IMR-90 (cell line): ENCODE measurements at regions not wholly inside any gene's neighbourhood (a gene's known extent, or its start where the extent isn't known, plus 50 kb on each side); places are given as distances from the start of the nearest gene placed in this dataset.

ENCODE experiments used
- ATAC-seq: fragments of 200-7000 bp; cut with Tn5 transposase; 2 replicates; pipeline ENCODE4 v1.9.1; 2020; ENCODE audit warnings: low read depth, mild to moderate bottlenecking, moderate library complexity
- BruUV-seq: library from RNA; stranded (reverse); fragments of 400-500 nt; replicated peaks from 2 replicates; lab custom pipeline; 2021; lab: Mats Ljungman, UMichigan
- CTCF ChIA-PET: fragments of 300-600 bp; formaldehyde crosslinking; extraction: SDS; loops from one replicate; lab custom pipeline; 2021; ENCODE audit warnings: antibody characterized with exemption; lab: Yijun Ruan, JAX
- POLR2A ChIA-PET: fragments of 300-600 bp; sonication (Branson Sonifier 250); formaldehyde crosslinking; loops from one replicate; lab custom pipeline; 2022; ENCODE audit warnings: antibody characterized with exemption; ENCODE audit not compliant: unreplicated experiment; lab: Charles Lee
- DNase-seq: peaks from one replicate; pipeline ENCODE4 v3.0.0; 2013
- H2AFZ ChIP-seq: replicated peaks from 2 replicates; pipeline ENCODE3; 2013; ENCODE audit warnings: low read length, mild to moderate bottlenecking; ENCODE audit not compliant: poor library complexity
- H2AK5ac ChIP-seq: 2 replicates; pipeline ENCODE4 v1.6.1; 2013; ENCODE audit warnings: low read depth, low read length, inconsistent platforms
- H2AK9ac ChIP-seq: replicated peaks from 2 replicates; pipeline ENCODE3; 2013; ENCODE audit warnings: mild to moderate bottlenecking, low read depth, low read length, moderate library complexity; ENCODE audit not compliant: poor library complexity
- H2BK120ac ChIP-seq: 2 replicates; pipeline ENCODE4 v1.6.1; 2013; ENCODE audit warnings: low read depth, low read length, inconsistent platforms
- H2BK15ac ChIP-seq: 3 replicates; pipeline ENCODE4 v1.6.1; 2013; ENCODE audit warnings: low read depth, low read length, inconsistent platforms
- H2BK20ac ChIP-seq: 2 replicates; pipeline ENCODE4 v1.6.1; 2013; ENCODE audit warnings: low read depth, mild to moderate bottlenecking, inconsistent platforms, low read length, moderate library complexity
- H2BK5ac ChIP-seq: 2 replicates; pipeline ENCODE4 v1.6.1; 2013; ENCODE audit warnings: mild to moderate bottlenecking, low read depth, low read length, inconsistent platforms; ENCODE audit not compliant: poor library complexity, severe bottlenecking
- H3K14ac ChIP-seq: replicated peaks from 2 replicates; pipeline ENCODE4 v1.6.1; 2013; ENCODE audit warnings: low read depth, low read length, inconsistent platforms
- H3K18ac ChIP-seq: 2 replicates; pipeline ENCODE4 v1.6.1; 2013; ENCODE audit warnings: low read depth, low read length, control low read depth
- H3K23ac ChIP-seq: 2 replicates; pipeline ENCODE4 v1.6.1; 2013; ENCODE audit warnings: low read depth, low read length, inconsistent platforms
- H3K27ac ChIP-seq: 2 replicates; pipeline ENCODE4 v1.5.1; 2013; ENCODE audit warnings: mild to moderate bottlenecking, control low read depth, low read length; ENCODE audit not compliant: insufficient read depth
- H3K27me3 ChIP-seq: 2 replicates; pipeline ENCODE4 v1.6.1; 2013; ENCODE audit warnings: low read length; ENCODE audit not compliant: control insufficient read depth, insufficient read depth
- H3K36me3 ChIP-seq: 2 replicates; pipeline ENCODE4 v1.6.1; 2013; ENCODE audit warnings: low read length, mixed read lengths; ENCODE audit not compliant: control insufficient read depth, insufficient read depth
- H3K4ac ChIP-seq: 2 replicates; pipeline ENCODE4 v1.6.1; 2013; ENCODE audit warnings: low read depth, low read length, inconsistent platforms
- H3K4me1 ChIP-seq: 2 replicates; pipeline ENCODE4 v1.6.1; 2013; ENCODE audit warnings: low read length, mixed read lengths; ENCODE audit not compliant: control insufficient read depth, insufficient read depth
- H3K4me2 ChIP-seq: 2 replicates; pipeline ENCODE4 v1.6.1; 2013; ENCODE audit warnings: low read depth, mild to moderate bottlenecking, control low read depth, low read length, moderate library complexity
- H3K4me3 ChIP-seq: 2 replicates; pipeline ENCODE4 v1.5.1; 2013; ENCODE audit warnings: low read depth, mild to moderate bottlenecking, control low read depth, low read length, moderate library complexity; ENCODE audit not compliant: insufficient read depth
- H3K56ac ChIP-seq: 2 replicates; pipeline ENCODE4 v1.6.1; 2013; ENCODE audit warnings: low read length, inconsistent platforms; ENCODE audit not compliant: insufficient read depth; ENCODE audit errors: extremely low read depth
- H3K79me1 ChIP-seq, 2 experiments: 2 replicates each; pipeline ENCODE4 v1.6.1; 2013; ENCODE audit warnings: low read length in 2 of 2, inconsistent platforms in 1 of 2, low read depth in 1 of 2
- H3K9ac ChIP-seq: 2 replicates; pipeline ENCODE4 v1.6.1; 2013; ENCODE audit warnings: low read depth, low read length, control low read depth
- H3K9me1 ChIP-seq: 2 replicates; pipeline ENCODE4 v1.6.1; 2013; ENCODE audit warnings: low read length, inconsistent platforms; ENCODE audit not compliant: insufficient read depth
- H3K9me3 ChIP-seq: 2 replicates; pipeline ENCODE4 v1.6.1; 2013; ENCODE audit warnings: low read length; ENCODE audit not compliant: control insufficient read depth, insufficient read depth
- H4K20me1 ChIP-seq: 2 replicates; pipeline ENCODE4 v1.6.1; 2013; ENCODE audit warnings: low read length, inconsistent platforms; ENCODE audit not compliant: insufficient read depth
- H4K5ac ChIP-seq: 2 replicates; pipeline ENCODE4 v1.6.1; 2013; ENCODE audit warnings: mild to moderate bottlenecking, low read depth, low read length, control low read depth
- H4K8ac ChIP-seq, 2 experiments: 2 replicates each; pipeline ENCODE4 v1.6.1; 2013; ENCODE audit warnings: low read depth in 2 of 2, low read length in 2 of 2, control low read depth in 1 of 2, inconsistent platforms in 1 of 2
- H4K91ac ChIP-seq: 2 replicates; pipeline ENCODE4 v1.6.1; 2013; ENCODE audit warnings: low read depth, low read length, inconsistent platforms; ENCODE audit not compliant: insufficient read depth
- BHLHE40 ChIP-seq: fragments of 150-350 bp; IDR thresholded peaks from 2 replicates; pipeline ENCODE4 v1.6.1; 2016; ENCODE audit warnings: mild to moderate bottlenecking, low read depth, low read length
- CEBPB ChIP-seq: IDR thresholded peaks from 2 replicates; pipeline ENCODE4 v1.6.1; 2012; ENCODE audit warnings: low read depth, low read length, improper control_type of control experiment
- CHD1 ChIP-seq: IDR thresholded peaks from 2 replicates; pipeline ENCODE4 v1.6.1; 2012; ENCODE audit warnings: low read depth, low read length, improper control_type of control experiment
- FOS ChIP-seq: fragments of 150-350 bp; IDR thresholded peaks from 2 replicates; pipeline ENCODE4 v1.6.1; 2016; ENCODE audit warnings: low read depth, low read length
- MAFK ChIP-seq: IDR thresholded peaks from 2 replicates; pipeline ENCODE4 v1.6.1; 2012; ENCODE audit warnings: low read depth, low read length, improper control_type of control experiment
- MAZ ChIP-seq: IDR thresholded peaks from 2 replicates; pipeline ENCODE4 v1.6.1; 2012; ENCODE audit warnings: low read depth, mild to moderate bottlenecking, low read length, improper control_type of control experiment, moderate library complexity, borderline replicate concordance
- MXI1 ChIP-seq: IDR thresholded peaks from 2 replicates; pipeline ENCODE4 v1.6.1; 2012; ENCODE audit warnings: low read depth, mild to moderate bottlenecking, low read length, moderate library complexity, borderline replicate concordance
- NFE2L2 ChIP-seq: fragments of 150-350 bp; IDR thresholded peaks from 2 replicates; pipeline ENCODE4 v1.6.1; 2016; ENCODE audit warnings: low read depth, mild to moderate bottlenecking, low read length
- POLR2A ChIP-seq: IDR thresholded peaks from 2 replicates; pipeline ENCODE4 v1.6.1; 2012; ENCODE audit warnings: mild to moderate bottlenecking, low read depth, low read length
- RAD21 ChIP-seq: IDR thresholded peaks from 2 replicates; pipeline ENCODE4 v1.6.1; 2012; ENCODE audit warnings: low read length, improper control_type of control experiment
- RCOR1 ChIP-seq: IDR thresholded peaks from 2 replicates; pipeline ENCODE4 v1.6.1; 2012; ENCODE audit warnings: mild to moderate bottlenecking, low read length, improper control_type of control experiment; ENCODE audit not compliant: insufficient replicate concordance
- RFX5 ChIP-seq: IDR thresholded peaks from 2 replicates; pipeline ENCODE4 v1.8.0; 2012; ENCODE audit warnings: low read depth, mild to moderate bottlenecking, low read length, moderate library complexity
- SMC3 ChIP-seq: fragments of 150-350 bp; IDR thresholded peaks from 2 replicates; pipeline ENCODE4 v1.6.1; 2016; ENCODE audit warnings: low read depth, mild to moderate bottlenecking, antibody characterized with exemption, low read length, moderate library complexity
- WGBS, 2 experiments: methylation state at CpG; one replicate each; pipeline versions ENCODE4 v1.1.5 to v1.1.7; 2013; ENCODE audit warnings: missing lambda C conversion rate in 2 of 2; ENCODE audit not compliant: insufficient read length in 1 of 2; ENCODE audit errors: extremely low coverage in 2 of 2; 5-methylcytosine and 5-hydroxymethylcytosine counted together
- dilution Hi-C: fragments of 300-500 bp; cut with HindIII; formaldehyde crosslinking; loops from one replicate; pipeline ENCODE4 v1.14.3; 2018; ENCODE audit warnings: low sequenced_read_pairs; ENCODE audit not compliant: unreplicated experiment
- in situ Hi-C: fragments of 300-500 bp; cut with MboI; formaldehyde crosslinking; loops from 3 replicates; pipeline ENCODE4 v1.14.3; 2019; ENCODE audit warnings: low sequenced_read_pairs, inconsistent platforms, mixed read lengths
- intact Hi-C: fragments of 100-400 bp; cut with micrococcal nuclease; formaldehyde crosslinking; loops from 2 replicates; pipeline ENCODE4 v1.10.0; 2022
- TF ChIP-seq, protein P1 (sequence below): fragments of 150-350 bp; IDR thresholded peaks from 2 replicates; pipeline ENCODE4 v1.6.1; 2016; ENCODE audit warnings: low read depth, mild to moderate bottlenecking, low read length, moderate library complexity, borderline replicate concordance
- TF ChIP-seq, protein P2 (sequence below): fragments of 150-350 bp; IDR thresholded peaks from 2 replicates; pipeline ENCODE4 v1.6.1; 2017; ENCODE audit warnings: mild to moderate bottlenecking, antibody characterized with exemption, low read length, low read depth
- TF ChIP-seq, protein P3 (sequence below): conservative IDR thresholded peaks from 2 replicates; pipeline ENCODE4 v1.5.1; 2012; ENCODE audit warnings: mild to moderate bottlenecking, low read depth, low read length, improper control_type of control experiment

DNA sequence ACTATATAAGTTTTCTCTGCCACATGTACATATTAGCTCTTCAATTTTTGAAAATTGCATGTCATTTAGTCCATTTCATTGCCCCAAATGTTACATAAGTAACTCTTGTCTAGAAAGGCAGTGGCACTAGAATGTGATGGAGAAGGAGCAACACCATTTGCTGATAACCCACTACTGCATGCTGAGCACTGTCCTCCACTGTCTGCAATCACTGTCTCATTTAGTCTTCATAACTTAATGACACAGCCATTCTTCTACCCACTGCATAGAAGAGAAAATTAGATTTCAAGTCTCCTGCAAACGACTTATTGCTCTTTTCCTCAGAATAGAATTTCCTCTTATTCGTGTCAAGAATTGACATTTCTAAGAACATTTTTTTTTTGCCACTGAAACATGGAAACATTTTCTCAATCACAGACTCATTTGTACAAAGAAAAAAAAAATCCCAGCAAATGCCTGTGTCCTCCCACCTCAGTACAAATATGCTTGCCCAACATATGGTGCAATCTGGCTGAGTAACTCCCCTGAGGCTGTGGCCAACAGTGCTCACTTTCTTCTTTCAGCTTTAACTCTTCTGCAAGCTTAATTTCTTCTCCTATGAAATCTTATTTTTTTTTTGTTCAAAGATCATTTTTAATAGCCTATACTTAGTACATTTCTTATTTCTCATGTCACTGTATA lies 768.6 kb upstream of the HS6ST1 start:
- H4K5ac ChIP-seq, result no peak overlapping the region
- ChIA-PET CTCF (no interaction called here), POLR2A (no interaction called here)
- ATAC-seq (no peak), DNase-seq (no peak)
- no peak overlapping the region for H3K4me2 ChIP-seq
- no peak overlapping the region for H3K23ac ChIP-seq
- H4K20me1 ChIP-seq, result no peaks in the 10 kb centered on the region
- no peaks in the 10 kb centered on the region for H3K27me3 ChIP-seq
- H2BK15ac ChIP-seq, result no peak overlapping the region
- no peak overlapping the region for H2AK9ac ChIP-seq
- H3K4me3 ChIP-seq, result no peak overlapping the region
- TF ChIP-seq MAZ (no peak), BHLHE40 (no peak), SMC3 (no peak), FOS (no peak), RAD21 (no peak), POLR2A (no peak), RFX5 (no peak), NFE2L2 (no peak), CHD1 (no peak), CEBPB (no peak), RCOR1 (no peak), MXI1 (no peak), MAFK (no peak)
- TF ChIP-seq, protein P1, sequence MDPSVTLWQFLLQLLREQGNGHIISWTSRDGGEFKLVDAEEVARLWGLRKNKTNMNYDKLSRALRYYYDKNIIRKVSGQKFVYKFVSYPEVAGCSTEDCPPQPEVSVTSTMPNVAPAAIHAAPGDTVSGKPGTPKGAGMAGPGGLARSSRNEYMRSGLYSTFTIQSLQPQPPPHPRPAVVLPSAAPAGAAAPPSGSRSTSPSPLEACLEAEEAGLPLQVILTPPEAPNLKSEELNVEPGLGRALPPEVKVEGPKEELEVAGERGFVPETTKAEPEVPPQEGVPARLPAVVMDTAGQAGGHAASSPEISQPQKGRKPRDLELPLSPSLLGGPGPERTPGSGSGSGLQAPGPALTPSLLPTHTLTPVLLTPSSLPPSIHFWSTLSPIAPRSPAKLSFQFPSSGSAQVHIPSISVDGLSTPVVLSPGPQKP, result no peak
- TF ChIP-seq, protein P2, sequence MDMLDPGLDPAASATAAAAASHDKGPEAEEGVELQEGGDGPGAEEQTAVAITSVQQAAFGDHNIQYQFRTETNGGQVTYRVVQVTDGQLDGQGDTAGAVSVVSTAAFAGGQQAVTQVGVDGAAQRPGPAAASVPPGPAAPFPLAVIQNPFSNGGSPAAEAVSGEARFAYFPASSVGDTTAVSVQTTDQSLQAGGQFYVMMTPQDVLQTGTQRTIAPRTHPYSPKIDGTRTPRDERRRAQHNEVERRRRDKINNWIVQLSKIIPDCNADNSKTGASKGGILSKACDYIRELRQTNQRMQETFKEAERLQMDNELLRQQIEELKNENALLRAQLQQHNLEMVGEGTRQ, result no peak
- TF ChIP-seq, protein P3, sequence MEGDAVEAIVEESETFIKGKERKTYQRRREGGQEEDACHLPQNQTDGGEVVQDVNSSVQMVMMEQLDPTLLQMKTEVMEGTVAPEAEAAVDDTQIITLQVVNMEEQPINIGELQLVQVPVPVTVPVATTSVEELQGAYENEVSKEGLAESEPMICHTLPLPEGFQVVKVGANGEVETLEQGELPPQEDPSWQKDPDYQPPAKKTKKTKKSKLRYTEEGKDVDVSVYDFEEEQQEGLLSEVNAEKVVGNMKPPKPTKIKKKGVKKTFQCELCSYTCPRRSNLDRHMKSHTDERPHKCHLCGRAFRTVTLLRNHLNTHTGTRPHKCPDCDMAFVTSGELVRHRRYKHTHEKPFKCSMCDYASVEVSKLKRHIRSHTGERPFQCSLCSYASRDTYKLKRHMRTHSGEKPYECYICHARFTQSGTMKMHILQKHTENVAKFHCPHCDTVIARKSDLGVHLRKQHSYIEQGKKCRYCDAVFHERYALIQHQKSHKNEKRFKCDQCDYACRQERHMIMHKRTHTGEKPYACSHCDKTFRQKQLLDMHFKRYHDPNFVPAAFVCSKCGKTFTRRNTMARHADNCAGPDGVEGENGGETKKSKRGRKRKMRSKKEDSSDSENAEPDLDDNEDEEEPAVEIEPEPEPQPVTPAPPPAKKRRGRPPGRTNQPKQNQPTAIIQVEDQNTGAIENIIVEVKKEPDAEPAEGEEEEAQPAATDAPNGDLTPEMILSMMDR, result no peak
- 0% methylated on average over 1 of the region's 2 CpGs; no CpG with 5 or more reads in 1 of the 2 experiments for WGBS, 2 experiments
- no peak overlapping the region for H3K27ac ChIP-seq
- no peak overlapping the region for H3K9ac ChIP-seq
- no peak overlapping the region for H3K18ac ChIP-seq
- H2BK20ac ChIP-seq, result no peak overlapping the region
- no peak overlapping the region for H2BK5ac ChIP-seq
- no peaks in the 10 kb centered on the region for H3K9me1 ChIP-seq
- no peaks in the 10 kb centered on the region for H3K4me1 ChIP-seq
- H4K8ac ChIP-seq, result no peak overlapping the region
- no peaks in the 10 kb centered on the region for H3K79me1 ChIP-seq
- H4K91ac ChIP-seq, result no peak overlapping the region
- dilution Hi-C loops, result no loop called here
- H2BK120ac ChIP-seq, result no peak overlapping the region
- no peaks in the 10 kb centered on the region for H3K36me3 ChIP-seq
- in situ Hi-C loops, result no loop called here
- no peak overlapping the region for H3K4ac ChIP-seq
- no peak overlapping the region for H3K14ac ChIP-seq
- no peak overlapping the region for H2AK5ac ChIP-seq
- BruUV-seq, result no TSS peak
- intact Hi-C loops, result no loop called here
- no peak overlapping the region for H2AFZ ChIP-seq
- H3K9me3 ChIP-seq, result no peaks in the 10 kb centered on the region; the same call in 1 of the 2 replicates
- no peak overlapping the region for H3K56ac ChIP-seq
